ENCODE measurements at regions not wholly inside any gene's neighbourhood (a gene's known extent, or its start where the extent isn't known, plus 50 kb on each side); places are given as distances from the start of the nearest gene placed in this dataset.
"Not testable (repeated sequence)": the region's sequence is repeated elsewhere in the genome, so short reads cannot be mapped to it uniquely, and the experiment has no call there.

- DNase-seq = no peak
Measured at GRCh38 chr6:156599366-156599765, 177.8 kb upstream of the ARID1B start.

GRCh38 chr6:156598855-156599180 is 178.4 kb upstream of the ARID1B start:
- no peak for DNase-seq

GRCh38 chr6:156598071-156598854 is 178.9 kb upstream of the ARID1B start:
- no peak for DNase-seq

- DNase-seq = no peak
Measured at GRCh38 chr6:156597095-156597494, 180.1 kb upstream of the ARID1B start.

- no peak for DNase-seq
Measured at GRCh38 chr6:156595476-156595875, 181.7 kb upstream of the ARID1B start.

GRCh38 chr6:156593893-156594292 is 183.3 kb upstream of the ARID1B start:
- no peak for DNase-seq

- DNase-seq = no peak
Measured at GRCh38 chr6:156593127-156593526, 184.1 kb upstream of the ARID1B start.

GRCh38 chr6:156590482-156590881 is 186.7 kb upstream of the ARID1B start:
- no peak for DNase-seq

- DNase-seq = no peak
Measured at GRCh38 chr6:156589281-156589680, 187.9 kb upstream of the ARID1B start.

GRCh38 chr6:156587751-156588301 is 189.4 kb upstream of the ARID1B start:
- DNase-seq = no peak

- no peak for DNase-seq
Measured at GRCh38 chr6:156587071-156587470, 190.1 kb upstream of the ARID1B start.

GRCh38 chr6:156585859-156586258 is 191.3 kb upstream of the ARID1B start:
- DNase-seq = no peak

- DNase-seq = not testable (repeated sequence)
Measured at GRCh38 chr6:156584121-156584520, 193.1 kb upstream of the ARID1B start.

- no peak for DNase-seq
Measured at GRCh38 chr6:156583083-156583482, 194.1 kb upstream of the ARID1B start.

GRCh38 chr6:156582509-156582992 is 194.6 kb upstream of the ARID1B start:
- DNase-seq = no peak

- DNase-seq = no peak
Measured at GRCh38 chr6:156579564-156579963, 197.6 kb upstream of the ARID1B start.

- no peak for DNase-seq
Measured at GRCh38 chr6:156577749-156578148, 199.4 kb upstream of the ARID1B start.

- DNase-seq = no peak
Measured at GRCh38 chr6:156575361-156575760, 201.8 kb upstream of the ARID1B start.

- no peak for DNase-seq
Measured at GRCh38 chr6:156564807-156565149, 212.4 kb upstream of the ARID1B start.

GRCh38 chr6:156564127-156564806 is 212.9 kb upstream of the ARID1B start:
- DNase-seq = peak; percentile 53

GRCh38 chr6:156563714-156564113 is 213.5 kb upstream of the ARID1B start:
- DNase-seq = no peak

GRCh38 chr6:156562636-156563035 is 214.5 kb upstream of the ARID1B start:
- no peak for DNase-seq

GRCh38 chr6:156562019-156562418 is 215.2 kb upstream of the ARID1B start:
- DNase-seq = no peak

- no peak for DNase-seq
Measured at GRCh38 chr6:156560476-156560875, 216.7 kb upstream of the ARID1B start.
